ENCODE measurements at regions not wholly inside any gene's neighbourhood (a gene's known extent, or its start where the extent isn't known, plus 50 kb on each side); places are given as distances from the start of the nearest gene placed in this dataset.

- H3K4me1 Mint-ChIP-seq = no peaks in the 10 kb centered on the region
- no peak overlapping the region for H2AFZ ChIP-seq (replicated peaks)
- DNase-seq (ENCODE audit: low spot score) = no peak
- no peak overlapping the region for H3K27ac Mint-ChIP-seq
- no peak overlapping the region for H3K9ac ChIP-seq
- H3K4me2 ChIP-seq = no peak overlapping the region
- H3F3A ChIP-seq (ENCODE audit: low read depth) = no peaks in the 10 kb centered on the region
- no peaks in the 10 kb centered on the region for H3K27me3 Mint-ChIP-seq (ENCODE audit: insufficient read depth, low read depth)
- H3K4me3 Mint-ChIP-seq = no peak overlapping the region
- H3K36me3 Mint-ChIP-seq = no peaks in the 10 kb centered on the region
- TF ChIP-seq CTCF (IDR thresholded peaks at IDR 0.05) (no peak), EZH2phosphoT487 (IDR thresholded peaks at IDR 0.05) (no peak), EZH2 (IDR thresholded peaks at IDR 0.05) (no peak)
- no peaks in the 10 kb centered on the region for H3K36me3 ChIP-seq
- no peaks in the 10 kb centered on the region for H3K4me1 ChIP-seq
- H3K9me3 Mint-ChIP-seq = peaks cover 2% of the 10 kb centered on the region
- H3K27ac ChIP-seq = no peak overlapping the region
- no peak overlapping the region for H3K4me3 ChIP-seq
- H3K27me3 ChIP-seq = no peaks in the 10 kb centered on the region
- H4K20me1 ChIP-seq (ENCODE audit: low read depth) = no peaks in the 10 kb centered on the region
- no peaks in the 10 kb centered on the region for H3K79me2 ChIP-seq (ENCODE audit: low read depth)
- no peaks in the 10 kb centered on the region for H3K9me3 ChIP-seq (ENCODE audit: low read depth)
These were observed 274.9 kb upstream of the ADARB2 start for GRCh38 chr10:2012209-2012608.

GRCh38 chr10:2011106-2011716, 273.9 kb upstream of the ADARB2 start:
- Mint-ChIP-seq H3K36me3 (no peaks in the 10 kb centered on the region), H3K27ac (no peak overlapping the region), H3K4me3 (no peak overlapping the region), H3K9me3 (peaks cover 2% of the 10 kb centered on the region), H3K4me1 (no peaks in the 10 kb centered on the region), H3K27me3 (ENCODE audit: insufficient read depth, low read depth) (peaks cover 3% of the 10 kb centered on the region)
- Histone ChIP-seq H2AFZ (replicated peaks) (no peak overlapping the region), H3K9me3 (ENCODE audit: low read depth) (no peaks in the 10 kb centered on the region), H3K9ac (no peak overlapping the region), H3K79me2 (ENCODE audit: low read depth) (no peaks in the 10 kb centered on the region), H3K4me3 (no peak overlapping the region), H3F3A (ENCODE audit: low read depth) (no peaks in the 10 kb centered on the region), H3K27me3 (no peaks in the 10 kb centered on the region), H3K4me1 (no peaks in the 10 kb centered on the region), H3K27ac (no peak overlapping the region), H3K4me2 (no peak overlapping the region), H3K36me3 (no peaks in the 10 kb centered on the region), H4K20me1 (ENCODE audit: low read depth) (no peaks in the 10 kb centered on the region)
- peak; percentile 61 for DNase-seq (ENCODE audit: low spot score)
- TF ChIP-seq EZH2 (IDR thresholded peaks at IDR 0.05) (no peak), CTCF (IDR thresholded peaks at IDR 0.05) (no peak), EZH2phosphoT487 (IDR thresholded peaks at IDR 0.05) (no peak)

- DNase-seq (ENCODE audit: low spot score) = no peak
- Mint-ChIP-seq H3K4me3 (no peak overlapping the region), H3K27ac (no peak overlapping the region), H3K27me3 (ENCODE audit: insufficient read depth, low read depth) (peaks cover 3% of the 10 kb centered on the region), H3K36me3 (no peaks in the 10 kb centered on the region), H3K4me1 (no peaks in the 10 kb centered on the region), H3K9me3 (peaks cover 2% of the 10 kb centered on the region)
- Histone ChIP-seq H3K36me3 (no peaks in the 10 kb centered on the region), H3K27me3 (no peaks in the 10 kb centered on the region), H3K79me2 (ENCODE audit: low read depth) (no peaks in the 10 kb centered on the region), H3K4me2 (no peak overlapping the region), H3K9me3 (ENCODE audit: low read depth) (no peaks in the 10 kb centered on the region), H3K4me3 (no peak overlapping the region), H3K27ac (no peak overlapping the region), H4K20me1 (ENCODE audit: low read depth) (no peaks in the 10 kb centered on the region), H2AFZ (replicated peaks) (no peak overlapping the region), H3K4me1 (no peaks in the 10 kb centered on the region), H3F3A (ENCODE audit: low read depth) (no peaks in the 10 kb centered on the region), H3K9ac (no peak overlapping the region)
- no peak for TF ChIP-seq EZH2phosphoT487 (IDR thresholded peaks at IDR 0.05)
These were observed 268.2 kb upstream of the ADARB2 start for GRCh38 chr10:2005546-2005945.

- Mint-ChIP-seq H3K9me3 (no peaks in the 10 kb centered on the region), H3K4me1 (no peaks in the 10 kb centered on the region)
These were observed 255.6 kb upstream of the ADARB2 start for GRCh38 chr10:1992930-1993329.

More at GRCh38 chr10:1992930-1993329, 255.6 kb upstream of the ADARB2 start:
- H3F3A ChIP-seq (ENCODE audit: low read depth) = no peaks in the 10 kb centered on the region
- no peak overlapping the region for H3K9ac ChIP-seq
- Mint-ChIP-seq H3K27ac (no peak overlapping the region), H3K27me3 (ENCODE audit: insufficient read depth, low read depth) (no peaks in the 10 kb centered on the region), H3K4me3 (no peak overlapping the region), H3K36me3 (no peaks in the 10 kb centered on the region)
- no peak for DNase-seq (ENCODE audit: low spot score)
- no peak overlapping the region for H3K4me3 ChIP-seq
- no peaks in the 10 kb centered on the region for H3K27me3 ChIP-seq
- TF ChIP-seq EZH2 (IDR thresholded peaks at IDR 0.05) (no peak), CTCF (IDR thresholded peaks at IDR 0.05) (no peak), EZH2phosphoT487 (IDR thresholded peaks at IDR 0.05) (no peak)
- H3K79me2 ChIP-seq (ENCODE audit: low read depth) = no peaks in the 10 kb centered on the region
- H2AFZ ChIP-seq (replicated peaks) = no peak overlapping the region
- no peaks in the 10 kb centered on the region for H3K4me1 ChIP-seq
- no peak overlapping the region for H3K4me2 ChIP-seq
- H4K20me1 ChIP-seq (ENCODE audit: low read depth) = no peaks in the 10 kb centered on the region
- no peaks in the 10 kb centered on the region for H3K36me3 ChIP-seq
- H3K27ac ChIP-seq = no peak overlapping the region
- no peaks in the 10 kb centered on the region for H3K9me3 ChIP-seq (ENCODE audit: low read depth)
